Transverse colon (tissue), 4 donors: ENCODE measurements at regions not wholly inside any gene's neighbourhood (a gene's known extent, or its start where the extent isn't known, plus 50 kb on each side); places are given as distances from the start of the nearest gene placed in this dataset.

Experiments
- POLR2A ChIP-seq: fragments of 450-650 bp; IDR thresholded peaks from one replicate; pipeline ENCODE4 v1.6.1; 2016; ENCODE audit warnings: antibody characterized with exemption, mild to moderate bottlenecking, moderate library complexity
- POLR2AphosphoS5 ChIP-seq, 3 donors: sonication (generic); formaldehyde crosslinking; IDR thresholded peaks; one replicate each; pipeline ENCODE4 v1.6.1; 2016; ENCODE audit warnings: antibody characterized with exemption in 3 of 3
- TF ChIP-seq, protein P1 (sequence below), 5 experiments: fragments of 200-600 bp in 3 of 5; fragments of 450-650 bp in 2 of 5; sonication (generic) in 3 of 5; IDR thresholded peaks; 1 replicate in 2 of 5; 2 replicates in 3 of 5; pipeline ENCODE4 v1.5.1; 2016 to 2017; ENCODE audit warnings: antibody characterized with exemption in 5 of 5, inconsistent platforms in 3 of 5, mild to moderate bottlenecking in 2 of 5, moderate library complexity in 1 of 5

DNA sequence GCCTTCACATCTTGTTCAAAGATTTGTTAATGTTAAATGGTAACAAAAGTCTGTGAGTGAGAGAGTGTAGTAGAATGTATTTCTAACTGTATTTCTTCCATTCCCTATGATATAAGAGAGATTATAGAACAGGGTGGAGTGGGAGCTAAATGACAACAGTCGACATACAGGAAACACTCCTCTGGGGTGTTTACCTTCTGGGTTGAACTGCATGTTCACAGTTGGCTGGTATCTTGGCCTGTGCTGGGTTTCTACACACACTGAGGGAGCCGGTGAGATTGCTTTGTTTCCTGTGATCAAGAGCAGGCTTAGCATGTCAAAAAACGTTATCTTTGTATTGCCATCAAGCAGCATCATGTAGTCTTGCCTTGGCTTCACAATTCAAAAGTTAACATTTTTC is 274.3 kb upstream of the FAR2 start:
- TF ChIP-seq, protein P1, sequence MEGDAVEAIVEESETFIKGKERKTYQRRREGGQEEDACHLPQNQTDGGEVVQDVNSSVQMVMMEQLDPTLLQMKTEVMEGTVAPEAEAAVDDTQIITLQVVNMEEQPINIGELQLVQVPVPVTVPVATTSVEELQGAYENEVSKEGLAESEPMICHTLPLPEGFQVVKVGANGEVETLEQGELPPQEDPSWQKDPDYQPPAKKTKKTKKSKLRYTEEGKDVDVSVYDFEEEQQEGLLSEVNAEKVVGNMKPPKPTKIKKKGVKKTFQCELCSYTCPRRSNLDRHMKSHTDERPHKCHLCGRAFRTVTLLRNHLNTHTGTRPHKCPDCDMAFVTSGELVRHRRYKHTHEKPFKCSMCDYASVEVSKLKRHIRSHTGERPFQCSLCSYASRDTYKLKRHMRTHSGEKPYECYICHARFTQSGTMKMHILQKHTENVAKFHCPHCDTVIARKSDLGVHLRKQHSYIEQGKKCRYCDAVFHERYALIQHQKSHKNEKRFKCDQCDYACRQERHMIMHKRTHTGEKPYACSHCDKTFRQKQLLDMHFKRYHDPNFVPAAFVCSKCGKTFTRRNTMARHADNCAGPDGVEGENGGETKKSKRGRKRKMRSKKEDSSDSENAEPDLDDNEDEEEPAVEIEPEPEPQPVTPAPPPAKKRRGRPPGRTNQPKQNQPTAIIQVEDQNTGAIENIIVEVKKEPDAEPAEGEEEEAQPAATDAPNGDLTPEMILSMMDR (IDR thresholded peaks at IDR 0.05): no peak
- TF ChIP-seq POLR2A (no peak), POLR2AphosphoS5 (IDR thresholded peaks at IDR 0.05) (no peak)
